ENCODE measurements at regions not wholly inside any gene's neighbourhood (a gene's known extent, or its start where the extent isn't known, plus 50 kb on each side); places are given as distances from the start of the nearest gene placed in this dataset.
"Not testable (repeated sequence)": the region's sequence is repeated elsewhere in the genome, so short reads cannot be mapped to it uniquely, and the experiment has no call there.

GRCh38 chr14:54261283-54261682, 135.5 kb upstream of the CDKN3 start:
- no peak overlapping the region for H3K4me3 ChIP-seq
- H3K27ac ChIP-seq: no peak overlapping the region
- no peaks in the 10 kb centered on the region for H3K9me3 ChIP-seq
- 53 to 78% methylated on average over 2 to 3 of the region's 7 CpGs for WGBS, 2 donors (ENCODE audit: low coverage in 1 of 2)
- TF ChIP-seq EP300 (IDR thresholded peaks at IDR 0.05) (no peak), CTCF (IDR thresholded peaks at IDR 0.05) (no peak), POLR2AphosphoS5 (IDR thresholded peaks at IDR 0.05) (no peak), POLR2A (IDR thresholded peaks at IDR 0.05) (no peak)
- H3K36me3 ChIP-seq: no peaks in the 10 kb centered on the region
- H3K4me1 ChIP-seq: no peaks in the 10 kb centered on the region
- no peaks in the 10 kb centered on the region for H3K27me3 ChIP-seq
- ATAC-seq: no peak

GRCh38 chr14:54266616-54267015, 130.2 kb upstream of the CDKN3 start:
- not testable (repeated sequence) for H3K4me3 ChIP-seq, H3K27ac ChIP-seq, H3K36me3 ChIP-seq, H3K27me3 ChIP-seq, H3K9me3 ChIP-seq, ATAC-seq, H3K4me1 ChIP-seq
- 90 to 100% methylated on average over 1 to 2 of the region's 3 CpGs for WGBS, 2 donors (ENCODE audit: low coverage in 1 of 2)

GRCh38 chr14:54267172-54267571, 129.6 kb upstream of the CDKN3 start:
- H3K9me3 ChIP-seq: no peaks in the 10 kb centered on the region
- no peaks in the 10 kb centered on the region for H3K36me3 ChIP-seq
- H3K4me1 ChIP-seq: no peaks in the 10 kb centered on the region
- TF ChIP-seq POLR2AphosphoS5 (IDR thresholded peaks at IDR 0.05): no peak
- TF ChIP-seq EP300 (IDR thresholded peaks at IDR 0.05): no peak
- no peak overlapping the region for H3K4me3 ChIP-seq
- no peak for ATAC-seq
- 70 to 83% methylated on average over 1 to 2 of the region's 2 CpGs for WGBS, 2 donors (ENCODE audit: low coverage in 1 of 2)
- H3K27me3 ChIP-seq: no peaks in the 10 kb centered on the region
- H3K27ac ChIP-seq: no peak overlapping the region

- 29 to 46% methylated on average over 5 of the region's 5 CpGs for WGBS, 2 donors (ENCODE audit: low coverage in 1 of 2)
- Histone ChIP-seq H3K36me3 (no peaks in the 10 kb centered on the region), H3K4me3 (no peak overlapping the region), H3K4me1 (no peaks in the 10 kb centered on the region), H3K27ac (no peak overlapping the region), H3K9me3 (no peaks in the 10 kb centered on the region), H3K27me3 (no peaks in the 10 kb centered on the region)
- TF ChIP-seq POLR2A (IDR thresholded peaks at IDR 0.05) (no peak), POLR2AphosphoS5 (IDR thresholded peaks at IDR 0.05) (no peak), CTCF (IDR thresholded peaks at IDR 0.05) (no peak), EP300 (IDR thresholded peaks at IDR 0.05) (no peak)
- no peak for ATAC-seq
These were observed 120.6 kb upstream of the CDKN3 start for GRCh38 chr14:54275997-54276725.

GRCh38 chr14:54278087-54278486, 118.7 kb upstream of the CDKN3 start:
- TF ChIP-seq CTCF (IDR thresholded peaks at IDR 0.05): no peak
- no peak for TF ChIP-seq EP300 (IDR thresholded peaks at IDR 0.05)
- TF ChIP-seq POLR2A (IDR thresholded peaks at IDR 0.05): no peak
- no peak for TF ChIP-seq POLR2AphosphoS5 (IDR thresholded peaks at IDR 0.05)
- H3K27me3 ChIP-seq: peaks cover 6% of the 10 kb centered on the region
- 60% methylated on average over 2 of the region's 2 CpGs; no CpG with 5 or more reads in 1 of the 2 donors for WGBS, 2 donors (ENCODE audit: low coverage in 1 of 2)
- no peaks in the 10 kb centered on the region for H3K4me1 ChIP-seq
- no peaks in the 10 kb centered on the region for H3K9me3 ChIP-seq
- H3K4me3 ChIP-seq: no peak overlapping the region
- H3K36me3 ChIP-seq: no peaks in the 10 kb centered on the region
- ATAC-seq: no peak
- H3K27ac ChIP-seq: no peak overlapping the region

GRCh38 chr14:54278665-54279295, 118.0 kb upstream of the CDKN3 start:
- Histone ChIP-seq H3K27me3 (peaks cover 6% of the 10 kb centered on the region), H3K27ac (no peak overlapping the region), H3K36me3 (no peaks in the 10 kb centered on the region), H3K4me3 (no peak overlapping the region), H3K4me1 (no peaks in the 10 kb centered on the region), H3K9me3 (no peaks in the 10 kb centered on the region)
- WGBS, 2 donors (ENCODE audit: low coverage in 1 of 2): 83 to 90% methylated on average over 2 to 4 of the region's 7 CpGs
- no peak for TF ChIP-seq POLR2AphosphoS5 (IDR thresholded peaks at IDR 0.05)
- no peak for TF ChIP-seq EP300 (IDR thresholded peaks at IDR 0.05)
- TF ChIP-seq CTCF (IDR thresholded peaks at IDR 0.05): no peak
- no peak for TF ChIP-seq POLR2A (IDR thresholded peaks at IDR 0.05)
- no peak for ATAC-seq
